ENCODE measurements at regions not wholly inside any gene's neighbourhood (a gene's known extent, or its start where the extent isn't known, plus 50 kb on each side); places are given as distances from the start of the nearest gene placed in this dataset.

- Histone ChIP-seq H3K27me3 (ENCODE audit: control insufficient read depth in 2 of 2, insufficient read depth in 2 of 2, low read length in 2 of 2) (no peaks in the 10 kb centered on the region), H3K4me1 (ENCODE audit: control insufficient read depth in 2 of 2, insufficient read depth in 2 of 2, low read length in 2 of 2) (no peaks in the 10 kb centered on the region), H3K4me3 (ENCODE audit: low read length in 2 of 2) (no peak overlapping the region), H3K36me3 (ENCODE audit: control insufficient read depth in 2 of 2, insufficient read depth in 2 of 2, low read length in 2 of 2) (no peaks in the 10 kb centered on the region), H3K9me3 (ENCODE audit: control insufficient read depth in 2 of 2, low read length in 2 of 2) (peaks cover 0 to 5% of the 10 kb centered on the region in 2 donors), H3K27ac (ENCODE audit: low read depth in 2 of 2, low read length in 2 of 2) (no peak overlapping the region), H3K9ac (ENCODE audit: low read depth in 1 of 2, low read length in 2 of 2) (no peak overlapping the region)
Observed at GRCh38 chr16:60318486-60318885, 1584.4 kb upstream of the GOT2 start.

- no peaks in the 10 kb centered on the region for H3K27me3 ChIP-seq (ENCODE audit: control insufficient read depth in 2 of 2, insufficient read depth in 2 of 2, low read length in 2 of 2)
- no peak overlapping the region for H3K9ac ChIP-seq (ENCODE audit: low read depth in 1 of 2, low read length in 2 of 2)
- no peak overlapping the region for H3K4me3 ChIP-seq (ENCODE audit: low read length in 2 of 2)
- H3K36me3 ChIP-seq (ENCODE audit: control insufficient read depth in 2 of 2, insufficient read depth in 2 of 2, low read length in 2 of 2), result no peaks in the 10 kb centered on the region
- no peak overlapping the region for H3K27ac ChIP-seq (ENCODE audit: low read depth in 2 of 2, low read length in 2 of 2)
- H3K4me1 ChIP-seq (ENCODE audit: control insufficient read depth in 2 of 2, insufficient read depth in 2 of 2, low read length in 2 of 2), result no peaks in the 10 kb centered on the region
- peaks cover 2 to 5% of the 10 kb centered on the region in 2 donors for H3K9me3 ChIP-seq (ENCODE audit: control insufficient read depth in 2 of 2, low read length in 2 of 2)
Observed at GRCh38 chr16:60310846-60311445, 1576.8 kb upstream of the GOT2 start.

- peaks cover 0 to 2% of the 10 kb centered on the region in 2 donors for H3K9me3 ChIP-seq (ENCODE audit: control insufficient read depth in 2 of 2, low read length in 2 of 2)
- no peaks in the 10 kb centered on the region for H3K27me3 ChIP-seq (ENCODE audit: control insufficient read depth in 2 of 2, insufficient read depth in 2 of 2, low read length in 2 of 2)
- H3K4me3 ChIP-seq (ENCODE audit: low read length in 2 of 2), result no peak overlapping the region
- H3K36me3 ChIP-seq (ENCODE audit: control insufficient read depth in 2 of 2, insufficient read depth in 2 of 2, low read length in 2 of 2), result no peaks in the 10 kb centered on the region
- no peak overlapping the region for H3K9ac ChIP-seq (ENCODE audit: low read depth in 1 of 2, low read length in 2 of 2)
- no peaks in the 10 kb centered on the region for H3K4me1 ChIP-seq (ENCODE audit: control insufficient read depth in 2 of 2, insufficient read depth in 2 of 2, low read length in 2 of 2)
- no peak overlapping the region for H3K27ac ChIP-seq (ENCODE audit: low read depth in 2 of 2, low read length in 2 of 2)
Observed at GRCh38 chr16:60304720-60305119, 1570.6 kb upstream of the GOT2 start.

- peaks cover 0 to 2% of the 10 kb centered on the region in 2 donors for H3K9me3 ChIP-seq (ENCODE audit: control insufficient read depth in 2 of 2, low read length in 2 of 2)
- no peak overlapping the region for H3K27ac ChIP-seq (ENCODE audit: low read depth in 2 of 2, low read length in 2 of 2)
- H3K36me3 ChIP-seq (ENCODE audit: control insufficient read depth in 2 of 2, insufficient read depth in 2 of 2, low read length in 2 of 2), result no peaks in the 10 kb centered on the region
- H3K27me3 ChIP-seq (ENCODE audit: control insufficient read depth in 2 of 2, insufficient read depth in 2 of 2, low read length in 2 of 2), result no peaks in the 10 kb centered on the region
- H3K4me1 ChIP-seq (ENCODE audit: control insufficient read depth in 2 of 2, insufficient read depth in 2 of 2, low read length in 2 of 2), result no peaks in the 10 kb centered on the region
- no peak overlapping the region for H3K9ac ChIP-seq (ENCODE audit: low read depth in 1 of 2, low read length in 2 of 2)
- no peak overlapping the region for H3K4me3 ChIP-seq (ENCODE audit: low read length in 2 of 2)
Observed at GRCh38 chr16:60304066-60304465, 1570.0 kb upstream of the GOT2 start.

- no peaks in the 10 kb centered on the region for H3K4me1 ChIP-seq (ENCODE audit: control insufficient read depth in 2 of 2, insufficient read depth in 2 of 2, low read length in 2 of 2)
- H3K4me3 ChIP-seq (ENCODE audit: low read length in 2 of 2), result no peak overlapping the region
- peaks cover 0 to 2% of the 10 kb centered on the region in 2 donors for H3K9me3 ChIP-seq (ENCODE audit: control insufficient read depth in 2 of 2, low read length in 2 of 2)
- no peaks in the 10 kb centered on the region for H3K27me3 ChIP-seq (ENCODE audit: control insufficient read depth in 2 of 2, insufficient read depth in 2 of 2, low read length in 2 of 2)
- H3K27ac ChIP-seq (ENCODE audit: low read depth in 2 of 2, low read length in 2 of 2), result no peak overlapping the region
- no peaks in the 10 kb centered on the region for H3K36me3 ChIP-seq (ENCODE audit: control insufficient read depth in 2 of 2, insufficient read depth in 2 of 2, low read length in 2 of 2)
- no peak overlapping the region for H3K9ac ChIP-seq (ENCODE audit: low read depth in 1 of 2, low read length in 2 of 2)
Observed at GRCh38 chr16:60302676-60303075, 1568.6 kb upstream of the GOT2 start.

- H3K36me3 ChIP-seq (ENCODE audit: control insufficient read depth in 2 of 2, insufficient read depth in 2 of 2, low read length in 2 of 2), result no peaks in the 10 kb centered on the region
- H3K9ac ChIP-seq (ENCODE audit: low read depth in 1 of 2, low read length in 2 of 2), result no peak overlapping the region
- no peak overlapping the region for H3K27ac ChIP-seq (ENCODE audit: low read depth in 2 of 2, low read length in 2 of 2)
- H3K9me3 ChIP-seq (ENCODE audit: control insufficient read depth in 2 of 2, low read length in 2 of 2), result no peaks in the 10 kb centered on the region
- H3K4me3 ChIP-seq (ENCODE audit: low read length in 2 of 2), result no peak overlapping the region
- H3K4me1 ChIP-seq (ENCODE audit: control insufficient read depth in 2 of 2, insufficient read depth in 2 of 2, low read length in 2 of 2), result no peaks in the 10 kb centered on the region
- no peaks in the 10 kb centered on the region for H3K27me3 ChIP-seq (ENCODE audit: control insufficient read depth in 2 of 2, insufficient read depth in 2 of 2, low read length in 2 of 2)
Observed at GRCh38 chr16:60302261-60302660, 1568.1 kb upstream of the GOT2 start.

GRCh38 chr16:60299241-60299776 is 1565.2 kb upstream of the GOT2 start:
- no peak overlapping the region for H3K4me3 ChIP-seq (ENCODE audit: low read length in 2 of 2)
- no peaks in the 10 kb centered on the region for H3K4me1 ChIP-seq (ENCODE audit: control insufficient read depth in 2 of 2, insufficient read depth in 2 of 2, low read length in 2 of 2)
- H3K27me3 ChIP-seq (ENCODE audit: control insufficient read depth in 2 of 2, insufficient read depth in 2 of 2, low read length in 2 of 2), result no peaks in the 10 kb centered on the region
- H3K36me3 ChIP-seq (ENCODE audit: control insufficient read depth in 2 of 2, insufficient read depth in 2 of 2, low read length in 2 of 2), result no peaks in the 10 kb centered on the region
- no peak overlapping the region for H3K27ac ChIP-seq (ENCODE audit: low read depth in 2 of 2, low read length in 2 of 2)
- no peak overlapping the region for H3K9ac ChIP-seq (ENCODE audit: low read depth in 1 of 2, low read length in 2 of 2)
- no peaks in the 10 kb centered on the region for H3K9me3 ChIP-seq (ENCODE audit: control insufficient read depth in 2 of 2, low read length in 2 of 2)

- Histone ChIP-seq H3K36me3 (ENCODE audit: control insufficient read depth in 2 of 2, insufficient read depth in 2 of 2, low read length in 2 of 2) (no peaks in the 10 kb centered on the region), H3K27me3 (ENCODE audit: control insufficient read depth in 2 of 2, insufficient read depth in 2 of 2, low read length in 2 of 2) (no peaks in the 10 kb centered on the region), H3K27ac (ENCODE audit: low read depth in 2 of 2, low read length in 2 of 2) (no peak overlapping the region), H3K4me1 (ENCODE audit: control insufficient read depth in 2 of 2, insufficient read depth in 2 of 2, low read length in 2 of 2) (no peaks in the 10 kb centered on the region), H3K9me3 (ENCODE audit: control insufficient read depth in 2 of 2, low read length in 2 of 2) (no peaks in the 10 kb centered on the region), H3K9ac (ENCODE audit: low read depth in 1 of 2, low read length in 2 of 2) (no peak overlapping the region), H3K4me3 (ENCODE audit: low read length in 2 of 2) (no peak overlapping the region)
Observed at GRCh38 chr16:60295451-60295850, 1561.3 kb upstream of the GOT2 start.

GRCh38 chr16:60285794-60286193 is 1551.7 kb upstream of the GOT2 start:
- no peaks in the 10 kb centered on the region for H3K36me3 ChIP-seq (ENCODE audit: control insufficient read depth in 2 of 2, insufficient read depth in 2 of 2, low read length in 2 of 2)
- no peaks in the 10 kb centered on the region for H3K4me1 ChIP-seq (ENCODE audit: control insufficient read depth in 2 of 2, insufficient read depth in 2 of 2, low read length in 2 of 2)
- no peaks in the 10 kb centered on the region for H3K27me3 ChIP-seq (ENCODE audit: control insufficient read depth in 2 of 2, insufficient read depth in 2 of 2, low read length in 2 of 2)
- no peak overlapping the region for H3K9ac ChIP-seq (ENCODE audit: low read depth in 1 of 2, low read length in 2 of 2)
- H3K9me3 ChIP-seq (ENCODE audit: control insufficient read depth in 2 of 2, low read length in 2 of 2), result peaks cover 0 to 2% of the 10 kb centered on the region in 2 donors
- H3K27ac ChIP-seq (ENCODE audit: low read depth in 2 of 2, low read length in 2 of 2), result no peak overlapping the region
- H3K4me3 ChIP-seq (ENCODE audit: low read length in 2 of 2), result no peak overlapping the region

- no peaks in the 10 kb centered on the region for H3K9me3 ChIP-seq (ENCODE audit: control insufficient read depth in 2 of 2, low read length in 2 of 2)
- H3K27ac ChIP-seq (ENCODE audit: low read depth in 2 of 2, low read length in 2 of 2), result no peak overlapping the region
- H3K27me3 ChIP-seq (ENCODE audit: control insufficient read depth in 2 of 2, insufficient read depth in 2 of 2, low read length in 2 of 2), result no peaks in the 10 kb centered on the region
- H3K4me3 ChIP-seq (ENCODE audit: low read length in 2 of 2), result no peak overlapping the region
- no peaks in the 10 kb centered on the region for H3K36me3 ChIP-seq (ENCODE audit: control insufficient read depth in 2 of 2, insufficient read depth in 2 of 2, low read length in 2 of 2)
- no peaks in the 10 kb centered on the region for H3K4me1 ChIP-seq (ENCODE audit: control insufficient read depth in 2 of 2, insufficient read depth in 2 of 2, low read length in 2 of 2)
- H3K9ac ChIP-seq (ENCODE audit: low read depth in 1 of 2, low read length in 2 of 2), result no peak overlapping the region
Observed at GRCh38 chr16:60279061-60279665, 1545.0 kb upstream of the GOT2 start.

Measured in mucosa of rectum (tissue), 2 donors.